Ascending aorta (tissue), 2 donors: ENCODE measurements at regions not wholly inside any gene's neighbourhood (a gene's known extent, or its start where the extent isn't known, plus 50 kb on each side); places are given as distances from the start of the nearest gene placed in this dataset.

Experiments
- DNase-seq, 2 donors: peaks; one replicate each; pipeline ENCODE4 v3.0.0-alpha.2; 2019; ENCODE audit warnings: low spot score in 2 of 2
- H3K27ac ChIP-seq, 2 donors: fragments of 200-600 bp; sonication (generic); one replicate each; pipeline ENCODE4 v1.5.1; 2016 to 2017; ENCODE audit warnings: mild to moderate bottlenecking in 1 of 2
- H3K27me3 ChIP-seq: fragments of 200-600 bp; sonication (generic); one replicate; pipeline ENCODE4 v1.5.1; 2017
- H3K36me3 ChIP-seq, 2 donors: fragments of 200-600 bp; sonication (generic); one replicate each; pipeline ENCODE4 v1.5.1; 2016
- H3K4me1 ChIP-seq, 2 donors: fragments of 200-600 bp; sonication (generic); one replicate each; pipeline ENCODE4 v1.5.1; 2016 to 2017; ENCODE audit warnings: mild to moderate bottlenecking in 1 of 2
- H3K4me3 ChIP-seq, 2 donors: fragments of 200-600 bp; sonication (generic); one replicate each; pipeline ENCODE4 v1.5.1; 2016 to 2017; ENCODE audit warnings: mild to moderate bottlenecking in 1 of 2
- H3K9me3 ChIP-seq, 2 donors: fragments of 200-600 bp; sonication (generic); one replicate each; pipeline ENCODE4 v1.5.1; 2016
- intact Hi-C: fragments of 100-400 bp; cut with DNase I; formaldehyde crosslinking; loops from one replicate; pipeline ENCODE4 v1.15.1; 2023
- TF ChIP-seq, protein P1 (sequence below), 3 experiments: fragments of 200-600 bp in 2 of 3; fragments of 450-650 bp in 1 of 3; sonication (generic) in 2 of 3; IDR thresholded peaks; one replicate each; pipeline ENCODE4 v1.5.1; 2016 to 2019; ENCODE audit warnings: antibody characterized with exemption in 3 of 3, mild to moderate bottlenecking in 1 of 3, moderate library complexity in 1 of 3

DNA sequence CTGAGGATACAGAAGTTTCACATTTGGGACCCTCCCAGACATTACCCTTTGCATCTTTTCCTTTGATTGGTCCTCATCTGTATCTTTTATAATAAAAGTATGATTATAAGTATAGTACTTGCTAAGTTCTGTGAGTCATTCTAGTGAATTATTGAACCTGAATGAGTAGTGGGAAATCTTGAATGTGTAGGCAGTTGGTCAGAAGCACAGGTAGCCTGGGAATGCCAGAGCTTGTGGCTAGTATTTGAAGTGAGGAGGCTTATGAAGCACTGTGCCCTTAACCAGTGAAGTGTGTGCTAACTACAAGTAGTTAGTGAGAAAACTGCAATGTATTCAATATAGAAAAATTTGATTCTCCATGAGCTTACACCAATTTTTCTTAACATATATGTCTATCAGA is 257.6 kb downstream of the GRB14 start:
- TF ChIP-seq, protein P1, sequence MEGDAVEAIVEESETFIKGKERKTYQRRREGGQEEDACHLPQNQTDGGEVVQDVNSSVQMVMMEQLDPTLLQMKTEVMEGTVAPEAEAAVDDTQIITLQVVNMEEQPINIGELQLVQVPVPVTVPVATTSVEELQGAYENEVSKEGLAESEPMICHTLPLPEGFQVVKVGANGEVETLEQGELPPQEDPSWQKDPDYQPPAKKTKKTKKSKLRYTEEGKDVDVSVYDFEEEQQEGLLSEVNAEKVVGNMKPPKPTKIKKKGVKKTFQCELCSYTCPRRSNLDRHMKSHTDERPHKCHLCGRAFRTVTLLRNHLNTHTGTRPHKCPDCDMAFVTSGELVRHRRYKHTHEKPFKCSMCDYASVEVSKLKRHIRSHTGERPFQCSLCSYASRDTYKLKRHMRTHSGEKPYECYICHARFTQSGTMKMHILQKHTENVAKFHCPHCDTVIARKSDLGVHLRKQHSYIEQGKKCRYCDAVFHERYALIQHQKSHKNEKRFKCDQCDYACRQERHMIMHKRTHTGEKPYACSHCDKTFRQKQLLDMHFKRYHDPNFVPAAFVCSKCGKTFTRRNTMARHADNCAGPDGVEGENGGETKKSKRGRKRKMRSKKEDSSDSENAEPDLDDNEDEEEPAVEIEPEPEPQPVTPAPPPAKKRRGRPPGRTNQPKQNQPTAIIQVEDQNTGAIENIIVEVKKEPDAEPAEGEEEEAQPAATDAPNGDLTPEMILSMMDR (IDR thresholded peaks at IDR 0.05) = no peak
- Histone ChIP-seq H3K9me3 (no peaks in the 10 kb centered on the region), H3K27me3 (no peaks in the 10 kb centered on the region), H3K36me3 (no peaks in the 10 kb centered on the region), H3K27ac (no peak overlapping the region), H3K4me1 (no peaks in the 10 kb centered on the region), H3K4me3 (no peak overlapping the region)
- intact Hi-C loops = no loop called here
- no peak for DNase-seq

DNA sequence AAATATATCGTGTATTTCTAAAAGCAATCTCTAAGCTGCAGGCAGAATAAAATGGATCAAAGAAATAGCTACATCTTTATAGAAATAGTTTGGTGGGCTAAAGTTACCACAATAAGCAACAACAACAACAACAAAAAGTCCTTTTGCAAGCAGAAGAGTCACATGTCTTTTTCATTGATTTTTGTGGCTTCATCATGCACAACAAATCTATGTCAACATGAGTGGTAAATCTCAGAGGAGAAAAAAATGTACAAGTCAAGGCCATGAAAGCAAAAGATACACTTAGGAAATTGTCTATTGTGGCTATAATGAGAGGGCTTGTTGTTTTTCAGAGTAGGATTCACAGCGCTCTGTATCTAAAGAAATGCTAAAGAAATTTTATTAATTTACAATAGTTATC is 269.7 kb downstream of the GRB14 start:
- Histone ChIP-seq H3K4me1 (no peaks in the 10 kb centered on the region), H3K27me3 (no peaks in the 10 kb centered on the region), H3K27ac (no peak overlapping the region), H3K36me3 (no peaks in the 10 kb centered on the region), H3K9me3 (no peaks in the 10 kb centered on the region), H3K4me3 (no peak overlapping the region)
- no peak for DNase-seq
- intact Hi-C loops = no loop called here
- TF ChIP-seq, protein P1 (IDR thresholded peaks at IDR 0.05) = no peak

DNA sequence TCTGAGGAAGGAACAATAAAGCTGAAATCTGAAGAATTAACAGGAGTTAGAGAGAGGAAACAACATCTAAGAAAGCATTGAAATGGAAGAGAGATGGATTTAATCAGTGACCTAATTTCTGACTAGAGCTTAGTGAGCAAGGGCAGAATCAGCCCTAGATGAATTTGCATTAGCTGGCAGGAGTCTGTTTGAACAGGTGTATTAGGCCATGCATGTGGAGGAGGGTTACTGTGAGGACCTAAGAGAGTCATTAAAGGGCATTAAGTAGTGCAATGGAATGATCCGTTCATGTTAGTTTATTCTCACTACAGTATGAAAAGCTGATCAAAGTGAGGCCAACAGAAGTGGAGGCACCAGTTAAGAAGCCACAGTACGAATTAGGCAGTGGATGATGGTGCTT is 285.3 kb downstream of the GRB14 start:
- no peak for DNase-seq
- H3K4me1 ChIP-seq = no peaks in the 10 kb centered on the region
- H3K27me3 ChIP-seq = no peaks in the 10 kb centered on the region
- H3K9me3 ChIP-seq = no peaks in the 10 kb centered on the region
- TF ChIP-seq, protein P1 (IDR thresholded peaks at IDR 0.05) = no peak
- no peak overlapping the region for H3K4me3 ChIP-seq
- H3K36me3 ChIP-seq = no peaks in the 10 kb centered on the region
- H3K27ac ChIP-seq = no peak overlapping the region
- intact Hi-C loops = no loop called here

DNA sequence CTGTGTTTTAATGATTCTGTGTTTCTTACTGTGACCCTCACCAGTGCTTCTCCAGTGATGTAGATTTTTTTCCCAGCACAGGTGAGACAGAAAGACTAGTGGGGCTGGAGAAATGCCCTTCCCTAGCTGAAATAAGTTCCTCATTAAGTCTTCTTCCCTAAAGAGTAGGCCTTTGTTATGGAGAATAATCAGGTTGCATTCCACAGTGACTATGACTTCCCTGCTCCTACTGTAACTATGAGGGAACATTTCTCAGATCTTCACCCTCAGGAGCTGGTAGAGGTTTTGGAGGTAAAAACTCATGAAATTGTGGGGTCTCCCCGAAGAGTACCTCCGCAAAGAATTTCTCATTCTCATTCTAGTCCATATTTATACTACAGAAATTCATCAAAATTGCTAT is 286.2 kb downstream of the GRB14 start:
- Histone ChIP-seq H3K27me3 (no peaks in the 10 kb centered on the region), H3K4me1 (no peaks in the 10 kb centered on the region), H3K36me3 (no peaks in the 10 kb centered on the region), H3K27ac (no peak overlapping the region), H3K9me3 (no peaks in the 10 kb centered on the region), H3K4me3 (no peak overlapping the region)
- TF ChIP-seq, protein P1 (IDR thresholded peaks at IDR 0.05) = no peak
- intact Hi-C loops = no loop called here
- no peak for DNase-seq

DNA sequence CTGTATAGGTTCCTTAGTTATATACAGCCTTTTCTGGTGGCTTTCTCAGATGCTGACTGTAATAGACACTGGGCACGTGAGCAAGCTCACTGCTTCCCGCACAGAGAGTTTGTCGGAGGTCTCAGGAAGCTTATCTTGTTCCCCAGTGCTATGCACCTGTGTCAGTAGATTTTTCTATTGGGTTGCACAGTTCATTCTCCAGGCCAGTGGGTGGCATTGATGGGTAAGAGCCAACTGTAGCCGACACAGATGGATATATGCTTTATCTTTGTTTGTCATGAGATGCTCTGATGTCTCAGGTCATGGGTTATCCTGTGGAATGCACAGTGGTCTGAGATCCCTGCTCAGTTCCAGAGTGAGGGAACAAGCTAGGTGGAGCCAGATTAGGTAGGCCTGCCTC is 293.0 kb downstream of the GRB14 start:
- TF ChIP-seq, protein P1 (IDR thresholded peaks at IDR 0.05) = no peak
- Histone ChIP-seq H3K4me1 (no peaks in the 10 kb centered on the region), H3K4me3 (no peak overlapping the region), H3K36me3 (no peaks in the 10 kb centered on the region), H3K27ac (no peak overlapping the region), H3K9me3 (peaks cover 7 to 9% of the 10 kb centered on the region in 2 donors), H3K27me3 (no peaks in the 10 kb centered on the region)
- DNase-seq = no peak
- intact Hi-C loops = no loop called here

DNA sequence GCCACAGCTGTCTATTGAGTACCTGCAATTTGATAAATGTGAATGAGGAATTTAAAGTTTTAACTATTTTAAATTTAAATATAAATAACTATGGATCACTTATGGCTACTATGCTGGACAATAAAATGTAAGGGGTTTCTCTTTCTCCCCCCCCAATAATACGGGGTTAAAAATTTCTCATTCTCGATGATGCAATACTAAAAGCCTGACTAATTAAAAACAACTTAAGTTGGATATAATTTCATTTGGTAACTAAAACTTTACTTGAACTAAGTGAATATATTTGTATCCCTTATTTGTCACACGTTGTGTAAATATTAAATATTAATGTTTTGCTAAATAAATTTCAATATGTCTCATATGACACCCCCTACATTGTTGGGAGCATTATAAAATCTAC is 297.3 kb downstream of the GRB14 start:
- Histone ChIP-seq H3K9me3 (peaks cover 7 to 16% of the 10 kb centered on the region in 2 donors), H3K27ac (no peak overlapping the region), H3K4me1 (no peaks in the 10 kb centered on the region), H3K36me3 (no peaks in the 10 kb centered on the region), H3K4me3 (no peak overlapping the region), H3K27me3 (no peaks in the 10 kb centered on the region)
- DNase-seq = no peak
- intact Hi-C loops = no loop called here
- TF ChIP-seq, protein P1 (IDR thresholded peaks at IDR 0.05) = no peak
